ENCODE measurements at regions not wholly inside any gene's neighbourhood (a gene's known extent, or its start where the extent isn't known, plus 50 kb on each side); places are given as distances from the start of the nearest gene placed in this dataset.

DNA sequence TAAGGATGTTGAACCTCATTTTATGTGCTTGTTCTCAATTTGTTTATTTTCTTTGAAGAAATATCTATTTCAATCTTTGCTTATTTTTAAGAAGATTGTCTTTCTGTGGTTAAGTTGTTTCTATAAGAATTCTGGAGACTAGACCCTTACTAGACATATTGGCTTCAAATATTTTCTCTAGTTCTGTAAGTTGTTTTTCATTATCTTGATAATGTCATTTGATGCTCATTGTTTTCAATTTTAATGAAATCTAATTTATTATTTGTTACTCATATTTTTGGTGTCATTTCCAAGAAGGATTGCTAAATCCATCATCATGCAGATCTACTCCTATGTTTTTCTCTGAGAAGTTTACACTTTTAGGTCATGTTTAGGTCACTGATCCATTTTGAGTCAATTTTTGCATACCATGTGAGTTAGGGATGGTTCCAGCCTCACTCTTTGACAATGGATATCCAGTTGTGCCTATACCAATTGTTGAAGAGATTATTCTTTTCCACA is 874.8 kb upstream of the SLITRK6 start:
- TF ChIP-seq CTCF (IDR thresholded peaks at IDR 0.05) = no peak
- Mint-ChIP-seq H3K4me3 (no peak overlapping the region), H3K27ac (no peak overlapping the region), H3K4me1 (no peaks in the 10 kb centered on the region), H3K27me3 (ENCODE audit: low read depth, poor library complexity) (peaks cover 3% of the 10 kb centered on the region), H3K9me3 (no peaks in the 10 kb centered on the region), H3K36me3 (ENCODE audit: low read depth) (no peaks in the 10 kb centered on the region)
- no peak for DNase-seq

DNA sequence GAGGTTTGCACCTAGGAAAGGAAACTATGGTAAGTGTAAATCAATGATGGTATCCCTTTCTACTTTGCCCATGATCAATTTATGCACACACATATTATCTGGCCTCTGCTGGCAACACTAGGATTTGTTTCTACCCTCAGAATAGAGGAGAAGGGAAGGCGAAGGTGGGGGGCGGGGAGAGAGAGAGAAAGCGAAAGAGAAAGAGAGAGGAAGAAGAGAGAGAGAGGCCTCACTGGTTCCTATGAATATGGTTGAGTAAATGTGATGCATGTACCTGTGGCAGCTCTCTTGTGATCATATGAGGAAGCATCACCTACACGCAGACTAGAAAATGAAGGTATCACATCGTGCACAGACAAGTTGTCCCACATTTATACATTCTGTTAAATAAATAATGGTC is 882.0 kb upstream of the SLITRK6 start:
- TF ChIP-seq CTCF (IDR thresholded peaks at IDR 0.05) = no peak
- Mint-ChIP-seq H3K27ac (no peak overlapping the region), H3K36me3 (ENCODE audit: low read depth) (no peaks in the 10 kb centered on the region), H3K9me3 (no peaks in the 10 kb centered on the region), H3K27me3 (ENCODE audit: low read depth, poor library complexity) (peaks cover 2% of the 10 kb centered on the region), H3K4me1 (no peaks in the 10 kb centered on the region), H3K4me3 (no peak overlapping the region)
- DNase-seq = no peak

GRCh38 chr13:86684402-86684801 is 885.2 kb upstream of the SLITRK6 start:
- H3K27me3 Mint-ChIP-seq (ENCODE audit: low read depth, poor library complexity) = no peaks in the 10 kb centered on the region
- no peak overlapping the region for H3K27ac Mint-ChIP-seq
- DNase-seq = no peak
- no peak for TF ChIP-seq CTCF (IDR thresholded peaks at IDR 0.05)
- no peaks in the 10 kb centered on the region for H3K36me3 Mint-ChIP-seq (ENCODE audit: low read depth)
- H3K9me3 Mint-ChIP-seq = no peaks in the 10 kb centered on the region
- no peak overlapping the region for H3K4me3 Mint-ChIP-seq
- no peaks in the 10 kb centered on the region for H3K4me1 Mint-ChIP-seq

DNA sequence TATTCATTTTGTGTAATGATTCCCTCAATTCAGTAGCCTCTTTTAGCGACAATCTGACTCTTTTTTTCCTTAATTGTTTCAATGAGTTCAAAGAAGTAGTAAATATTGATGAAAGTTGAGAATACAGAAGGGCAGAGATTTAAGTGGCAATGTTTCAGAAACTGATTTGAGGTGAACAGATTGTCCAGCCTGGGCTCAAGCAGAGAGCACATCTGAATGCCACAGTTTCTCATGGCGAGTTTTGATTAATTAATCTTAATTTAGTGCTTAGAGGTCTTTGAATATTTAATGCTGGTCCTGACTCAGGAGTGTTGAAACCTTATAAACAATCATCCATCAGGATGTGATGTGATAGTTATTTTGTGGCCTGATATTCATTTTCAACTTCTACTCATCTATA is 890.7 kb upstream of the SLITRK6 start:
- H3K4me1 Mint-ChIP-seq = no peaks in the 10 kb centered on the region
- TF ChIP-seq CTCF (IDR thresholded peaks at IDR 0.05) = no peak
- no peaks in the 10 kb centered on the region for H3K36me3 Mint-ChIP-seq (ENCODE audit: low read depth)
- H3K27ac Mint-ChIP-seq = no peak overlapping the region
- DNase-seq = no peak
- no peak overlapping the region for H3K4me3 Mint-ChIP-seq
- H3K27me3 Mint-ChIP-seq (ENCODE audit: low read depth, poor library complexity) = no peaks in the 10 kb centered on the region
- no peaks in the 10 kb centered on the region for H3K9me3 Mint-ChIP-seq

DNA sequence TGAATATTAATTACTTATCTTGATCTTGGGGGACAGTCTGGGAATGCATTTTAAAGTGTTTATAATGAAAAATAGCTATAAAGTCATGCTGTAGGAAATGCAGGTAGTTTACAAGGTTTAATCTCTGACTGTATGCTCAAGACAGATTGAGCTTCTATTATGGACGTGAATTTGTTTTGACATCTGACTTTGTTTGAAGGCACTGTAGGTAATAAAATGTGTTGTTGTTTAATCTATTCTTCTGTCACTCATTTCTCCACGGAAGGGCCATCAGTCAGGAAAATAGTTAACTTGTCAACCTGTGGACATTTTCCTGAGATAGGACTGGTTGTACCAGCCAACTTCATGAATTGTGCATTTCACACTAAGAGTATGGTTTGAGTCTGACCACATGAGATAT is 893.1 kb upstream of the SLITRK6 start:
- DNase-seq = no peak
- Mint-ChIP-seq H3K4me3 (no peak overlapping the region), H3K9me3 (no peaks in the 10 kb centered on the region), H3K4me1 (no peaks in the 10 kb centered on the region), H3K27me3 (ENCODE audit: low read depth, poor library complexity) (no peaks in the 10 kb centered on the region), H3K36me3 (ENCODE audit: low read depth) (no peaks in the 10 kb centered on the region), H3K27ac (no peak overlapping the region)
- TF ChIP-seq CTCF (IDR thresholded peaks at IDR 0.05) = no peak

DNA sequence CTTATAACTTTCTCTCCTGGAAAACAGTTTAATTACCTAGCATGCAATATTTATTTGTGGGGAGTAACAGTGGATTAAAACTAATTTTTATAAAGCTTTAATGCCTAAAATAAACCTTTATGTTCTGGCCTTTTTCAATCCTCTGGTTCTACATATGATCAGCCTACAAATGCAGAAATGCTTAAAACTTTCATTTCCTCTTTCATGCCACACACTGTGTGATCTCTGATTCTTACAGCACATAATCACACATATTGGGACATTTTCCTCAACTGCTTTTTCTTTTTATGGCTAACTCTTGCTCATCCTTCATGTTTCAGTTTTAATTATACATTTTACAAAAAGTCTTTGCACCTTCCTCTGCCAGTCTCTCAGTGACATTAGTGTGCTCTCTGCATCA is 910.8 kb upstream of the SLITRK6 start:
- Mint-ChIP-seq H3K27me3 (ENCODE audit: low read depth, poor library complexity) (peaks cover 5% of the 10 kb centered on the region), H3K36me3 (ENCODE audit: low read depth) (no peaks in the 10 kb centered on the region), H3K4me1 (no peaks in the 10 kb centered on the region), H3K4me3 (no peak overlapping the region), H3K27ac (no peak overlapping the region), H3K9me3 (no peaks in the 10 kb centered on the region)
- no peak for DNase-seq
- no peak for TF ChIP-seq CTCF (IDR thresholded peaks at IDR 0.05)
